ENCODE measurements at regions not wholly inside any gene's neighbourhood (a gene's known extent, or its start where the extent isn't known, plus 50 kb on each side); places are given as distances from the start of the nearest gene placed in this dataset.
"Not testable (repeated sequence)": the region's sequence is repeated elsewhere in the genome, so short reads cannot be mapped to it uniquely, and the experiment has no call there.

- Histone ChIP-seq H3K4me3 (ENCODE audit: low read length) (no peak overlapping the region), H3K9me3 (ENCODE audit: insufficient read depth, low read depth, low read length) (peaks cover 15% of the 10 kb centered on the region), H3K27ac (ENCODE audit: low read depth, low read length) (no peak overlapping the region), H3K36me3 (ENCODE audit: insufficient read depth, low read length) (no peaks in the 10 kb centered on the region), H3K9ac (ENCODE audit: low read depth, low read length) (no peak overlapping the region), H3K4me1 (ENCODE audit: insufficient read depth, low read length) (peaks cover 5% of the 10 kb centered on the region; the same call in 1 of the 2 replicates), H3K27me3 (ENCODE audit: insufficient read depth, low read length) (no peaks in the 10 kb centered on the region)
- 87% methylated on average over 4 of the region's 4 CpGs for WGBS
These were observed 339.2 kb upstream of the HNRNPA3 start for GRCh38 chr2:176873403-176873802.

GRCh38 chr2:176876493-176877103, 336.0 kb upstream of the HNRNPA3 start:
- no peaks in the 10 kb centered on the region for H3K27me3 ChIP-seq (ENCODE audit: insufficient read depth, low read length)
- no peak overlapping the region for H3K27ac ChIP-seq (ENCODE audit: low read depth, low read length)
- peaks cover 1% of the 10 kb centered on the region; the same call in 1 of the 2 replicates for H3K9me3 ChIP-seq (ENCODE audit: insufficient read depth, low read depth, low read length)
- 89% methylated on average over 2 of the region's 4 CpGs for WGBS
- H3K4me3 ChIP-seq (ENCODE audit: low read length): no peak overlapping the region
- peaks cover 5% of the 10 kb centered on the region; the same call in 1 of the 2 replicates for H3K4me1 ChIP-seq (ENCODE audit: insufficient read depth, low read length)
- H3K9ac ChIP-seq (ENCODE audit: low read depth, low read length): no peak overlapping the region
- no peaks in the 10 kb centered on the region for H3K36me3 ChIP-seq (ENCODE audit: insufficient read depth, low read length)

GRCh38 chr2:176879426-176879995, 333.1 kb upstream of the HNRNPA3 start:
- H3K27me3 ChIP-seq (ENCODE audit: insufficient read depth, low read length): no peaks in the 10 kb centered on the region
- no peak overlapping the region for H3K27ac ChIP-seq (ENCODE audit: low read depth, low read length)
- H3K4me1 ChIP-seq (ENCODE audit: insufficient read depth, low read length): no peaks in the 10 kb centered on the region
- H3K4me3 ChIP-seq (ENCODE audit: low read length): no peak overlapping the region
- H3K9me3 ChIP-seq (ENCODE audit: insufficient read depth, low read depth, low read length): no peaks in the 10 kb centered on the region
- no peaks in the 10 kb centered on the region for H3K36me3 ChIP-seq (ENCODE audit: insufficient read depth, low read length)
- WGBS: 79% methylated on average over 4 of the region's 5 CpGs
- H3K9ac ChIP-seq (ENCODE audit: low read depth, low read length): no peak overlapping the region

GRCh38 chr2:176882045-176882444, 330.5 kb upstream of the HNRNPA3 start:
- not testable (repeated sequence) for H3K36me3 ChIP-seq (ENCODE audit: insufficient read depth, low read length); H3K27ac ChIP-seq (ENCODE audit: low read depth, low read length); H3K9me3 ChIP-seq (ENCODE audit: insufficient read depth, low read depth, low read length); H3K9ac ChIP-seq (ENCODE audit: low read depth, low read length); H3K4me3 ChIP-seq (ENCODE audit: low read length); H3K27me3 ChIP-seq (ENCODE audit: insufficient read depth, low read length); H3K4me1 ChIP-seq (ENCODE audit: insufficient read depth, low read length)
- WGBS: 100% methylated on average over 1 of the region's 1 CpG

GRCh38 chr2:176885001-176885643, 327.5 kb upstream of the HNRNPA3 start:
- Histone ChIP-seq H3K27ac (ENCODE audit: low read depth, low read length) (no peak overlapping the region), H3K27me3 (ENCODE audit: insufficient read depth, low read length) (no peaks in the 10 kb centered on the region), H3K9me3 (ENCODE audit: insufficient read depth, low read depth, low read length) (no peaks in the 10 kb centered on the region), H3K4me3 (ENCODE audit: low read length) (no peak overlapping the region), H3K4me1 (ENCODE audit: insufficient read depth, low read length) (no peaks in the 10 kb centered on the region), H3K9ac (ENCODE audit: low read depth, low read length) (no peak overlapping the region), H3K36me3 (ENCODE audit: insufficient read depth, low read length) (no peaks in the 10 kb centered on the region)
- 76% methylated on average over 3 of the region's 3 CpGs for WGBS

GRCh38 chr2:176885661-176886060, 326.9 kb upstream of the HNRNPA3 start:
- Histone ChIP-seq H3K36me3 (ENCODE audit: insufficient read depth, low read length) (no peaks in the 10 kb centered on the region), H3K27ac (ENCODE audit: low read depth, low read length) (no peak overlapping the region), H3K9me3 (ENCODE audit: insufficient read depth, low read depth, low read length) (no peaks in the 10 kb centered on the region), H3K9ac (ENCODE audit: low read depth, low read length) (no peak overlapping the region), H3K4me3 (ENCODE audit: low read length) (no peak overlapping the region), H3K4me1 (ENCODE audit: insufficient read depth, low read length) (no peaks in the 10 kb centered on the region), H3K27me3 (ENCODE audit: insufficient read depth, low read length) (no peaks in the 10 kb centered on the region)
- WGBS: 72% methylated on average over 2 of the region's 2 CpGs

GRCh38 chr2:176891105-176891504, 321.5 kb upstream of the HNRNPA3 start:
- 87% methylated on average over 4 of the region's 4 CpGs for WGBS
- H3K4me3 ChIP-seq (ENCODE audit: low read length): no peak overlapping the region
- H3K27ac ChIP-seq (ENCODE audit: low read depth, low read length): no peak overlapping the region
- H3K4me1 ChIP-seq (ENCODE audit: insufficient read depth, low read length): no peaks in the 10 kb centered on the region
- H3K36me3 ChIP-seq (ENCODE audit: insufficient read depth, low read length): no peaks in the 10 kb centered on the region
- H3K27me3 ChIP-seq (ENCODE audit: insufficient read depth, low read length): no peaks in the 10 kb centered on the region
- H3K9ac ChIP-seq (ENCODE audit: low read depth, low read length): no peak overlapping the region
- no peaks in the 10 kb centered on the region for H3K9me3 ChIP-seq (ENCODE audit: insufficient read depth, low read depth, low read length)

- 89% methylated on average over 1 of the region's 1 CpG for WGBS
- H3K9me3 ChIP-seq (ENCODE audit: insufficient read depth, low read depth, low read length): no peaks in the 10 kb centered on the region
- H3K27ac ChIP-seq (ENCODE audit: low read depth, low read length): no peak overlapping the region
- H3K9ac ChIP-seq (ENCODE audit: low read depth, low read length): no peak overlapping the region
- H3K4me1 ChIP-seq (ENCODE audit: insufficient read depth, low read length): no peaks in the 10 kb centered on the region
- no peaks in the 10 kb centered on the region for H3K27me3 ChIP-seq (ENCODE audit: insufficient read depth, low read length)
- H3K36me3 ChIP-seq (ENCODE audit: insufficient read depth, low read length): no peaks in the 10 kb centered on the region
- no peak overlapping the region for H3K4me3 ChIP-seq (ENCODE audit: low read length)
These were observed 320.7 kb upstream of the HNRNPA3 start for GRCh38 chr2:176891857-176892256.

- H3K9me3 ChIP-seq (ENCODE audit: insufficient read depth, low read depth, low read length): no peaks in the 10 kb centered on the region
- H3K9ac ChIP-seq (ENCODE audit: low read depth, low read length): no peak overlapping the region
- no peaks in the 10 kb centered on the region for H3K27me3 ChIP-seq (ENCODE audit: insufficient read depth, low read length)
- 85% methylated on average over 2 of the region's 2 CpGs for WGBS
- no peaks in the 10 kb centered on the region for H3K36me3 ChIP-seq (ENCODE audit: insufficient read depth, low read length)
- H3K4me1 ChIP-seq (ENCODE audit: insufficient read depth, low read length): no peaks in the 10 kb centered on the region
- no peak overlapping the region for H3K27ac ChIP-seq (ENCODE audit: low read depth, low read length)
- H3K4me3 ChIP-seq (ENCODE audit: low read length): no peak overlapping the region
These were observed 319.8 kb upstream of the HNRNPA3 start for GRCh38 chr2:176892676-176893226.

GRCh38 chr2:176895158-176895557, 317.4 kb upstream of the HNRNPA3 start:
- no peak overlapping the region for H3K4me3 ChIP-seq (ENCODE audit: low read length)
- no peak overlapping the region for H3K9ac ChIP-seq (ENCODE audit: low read depth, low read length)
- WGBS: 93% methylated on average over 2 of the region's 2 CpGs
- no peaks in the 10 kb centered on the region for H3K27me3 ChIP-seq (ENCODE audit: insufficient read depth, low read length)
- no peaks in the 10 kb centered on the region for H3K36me3 ChIP-seq (ENCODE audit: insufficient read depth, low read length)
- no peaks in the 10 kb centered on the region for H3K9me3 ChIP-seq (ENCODE audit: insufficient read depth, low read depth, low read length)
- no peaks in the 10 kb centered on the region for H3K4me1 ChIP-seq (ENCODE audit: insufficient read depth, low read length)
- H3K27ac ChIP-seq (ENCODE audit: low read depth, low read length): no peak overlapping the region

GRCh38 chr2:176902454-176902853, 310.1 kb upstream of the HNRNPA3 start:
- no peak overlapping the region for H3K9ac ChIP-seq (ENCODE audit: low read depth, low read length)
- H3K4me3 ChIP-seq (ENCODE audit: low read length): no peak overlapping the region
- no peak overlapping the region for H3K27ac ChIP-seq (ENCODE audit: low read depth, low read length)
- H3K36me3 ChIP-seq (ENCODE audit: insufficient read depth, low read length): no peaks in the 10 kb centered on the region
- no peaks in the 10 kb centered on the region for H3K9me3 ChIP-seq (ENCODE audit: insufficient read depth, low read depth, low read length)
- WGBS: 92% methylated on average over 4 of the region's 4 CpGs
- H3K27me3 ChIP-seq (ENCODE audit: insufficient read depth, low read length): no peaks in the 10 kb centered on the region
- H3K4me1 ChIP-seq (ENCODE audit: insufficient read depth, low read length): no peaks in the 10 kb centered on the region

Measured in HUES64 (cell line).